WTC11 (cell line): ENCODE measurements at regions not wholly inside any gene's neighbourhood (a gene's known extent, or its start where the extent isn't known, plus 50 kb on each side); places are given as distances from the start of the nearest gene placed in this dataset.

Experiments
- ATAC-seq: fragments of 200-7000 bp; cut with Tn5 transposase; 2 replicates; pipeline ENCODE4 v1.10.0; 2021; ENCODE audit warnings: mild to moderate bottlenecking, moderate library complexity
- CTCF ChIA-PET: fragments of 300-600 bp; sonication (Branson Sonifier 250); formaldehyde crosslinking; loops from one replicate; lab custom pipeline; 2021; ENCODE audit warnings: antibody characterized with exemption; lab: Charles Lee
- POLR2A ChIA-PET: fragments of 350-600 bp; sonication (Branson Sonifier 250); formaldehyde crosslinking; loops from one replicate; lab custom pipeline; 2021; ENCODE audit warnings: antibody characterized with exemption; lab: Charles Lee
- DNase-seq: peaks from one replicate; pipeline ENCODE4 v3.0.0; 2021; ENCODE audit warnings: low spot score
- H3K27ac Mint-ChIP-seq: 2 replicates; pipeline ENCODE4 v1.8.0; 2021; ENCODE audit warnings: mixed read lengths
- H3K27me3 Mint-ChIP-seq: 2 replicates; pipeline ENCODE4 v1.8.0; 2021; ENCODE audit warnings: low read depth, mild to moderate bottlenecking, moderate library complexity, mixed read lengths
- H3K36me3 Mint-ChIP-seq: 2 replicates; pipeline ENCODE4 v1.8.0; 2021; ENCODE audit warnings: mixed read lengths
- H3K4me1 Mint-ChIP-seq: 2 replicates; pipeline ENCODE4 v1.8.0; 2022; ENCODE audit warnings: mixed read lengths
- H3K4me3 Mint-ChIP-seq: 2 replicates; pipeline ENCODE4 v1.8.0; 2021; ENCODE audit warnings: mild to moderate bottlenecking, moderate library complexity, mixed read lengths
- H3K9me3 Mint-ChIP-seq: 2 replicates; pipeline ENCODE4 v1.8.0; 2021; ENCODE audit warnings: mixed read lengths
- AFF4 ChIP-seq: sonication (generic); formaldehyde crosslinking; IDR thresholded peaks from 2 replicates; pipeline ENCODE4 v1.8.1; 2023; ENCODE audit warnings: mild to moderate bottlenecking, missing genetic modification reagents, borderline replicate concordance
- CBFB ChIP-seq: sonication (generic); formaldehyde crosslinking; IDR thresholded peaks from 2 replicates; pipeline ENCODE4 v1.8.1; 2022; ENCODE audit warnings: mild to moderate bottlenecking, low read depth, missing genetic modification reagents
- CREB1 ChIP-seq: sonication (generic); formaldehyde crosslinking; IDR thresholded peaks from 2 replicates; pipeline ENCODE4 v1.8.0; 2023; ENCODE audit warnings: mild to moderate bottlenecking, missing genetic modification reagents
- CREM ChIP-seq: sonication (generic); formaldehyde crosslinking; IDR thresholded peaks from 2 replicates; pipeline ENCODE4 v1.8.1; 2022; ENCODE audit warnings: mild to moderate bottlenecking, missing genetic modification reagents, moderate library complexity
- FOXJ3 ChIP-seq: sonication (generic); formaldehyde crosslinking; IDR thresholded peaks from 2 replicates; pipeline ENCODE4 v1.9.0; 2021; ENCODE audit warnings: missing genetic modification reagents, mild to moderate bottlenecking, borderline replicate concordance
- FOXP4 ChIP-seq: sonication (generic); formaldehyde crosslinking; IDR thresholded peaks from 2 replicates; pipeline ENCODE4 v1.8.0; 2022; ENCODE audit warnings: mild to moderate bottlenecking, missing genetic modification reagents
- HMGXB4 ChIP-seq: sonication (generic); formaldehyde crosslinking; IDR thresholded peaks from 2 replicates; pipeline ENCODE4 v1.8.1; 2023; ENCODE audit warnings: mild to moderate bottlenecking, moderate library complexity, missing genetic modification reagents
- MXD4 ChIP-seq: fragments of 250-450 bp; sonication (Bioruptor Pico); IDR thresholded peaks from 2 replicates; pipeline ENCODE4 v1.8.0; 2021; ENCODE audit warnings: mild to moderate bottlenecking, moderate library complexity, borderline replicate concordance
- NFATC4 ChIP-seq: fragments of 250-450 bp; sonication (Bioruptor Pico); IDR thresholded peaks from 2 replicates; pipeline ENCODE4 v1.9.0; 2021; ENCODE audit warnings: mild to moderate bottlenecking
- NFYB ChIP-seq: sonication (generic); formaldehyde crosslinking; conservative IDR thresholded peaks from 2 replicates; pipeline ENCODE4 v1.8.0; 2022; ENCODE audit warnings: low read depth, missing genetic modification reagents
- NR1H2 ChIP-seq: sonication (generic); formaldehyde crosslinking; IDR thresholded peaks from 2 replicates; pipeline ENCODE4 v1.9.0; 2021; ENCODE audit warnings: mild to moderate bottlenecking, moderate library complexity, missing genetic modification reagents
- PRRX2 ChIP-seq: fragments of 250-450 bp; sonication (Bioruptor Pico); IDR thresholded peaks from 2 replicates; pipeline ENCODE4 v1.8.0; 2021; ENCODE audit warnings: mild to moderate bottlenecking
- TEAD4 ChIP-seq: sonication (generic); formaldehyde crosslinking; IDR thresholded peaks from 2 replicates; pipeline ENCODE4 v1.8.0; 2022; ENCODE audit warnings: mild to moderate bottlenecking, missing genetic modification reagents
- ZNF423 ChIP-seq: fragments of 250-450 bp; sonication (Bioruptor Pico); IDR thresholded peaks from 2 replicates; pipeline ENCODE4 v2.1.2; 2022; ENCODE audit warnings: mild to moderate bottlenecking, moderate library complexity
- TF ChIP-seq, protein P1 (sequence below): sonication (generic); formaldehyde crosslinking; IDR thresholded peaks from 2 replicates; pipeline ENCODE4 v1.8.0; 2022; ENCODE audit warnings: mild to moderate bottlenecking, missing genetic modification reagents
- TF ChIP-seq, protein P2 (sequence below): fragments of 250-450 bp; sonication (Bioruptor Pico); IDR thresholded peaks from 2 replicates; pipeline ENCODE4 v1.8.0; 2021; ENCODE audit warnings: mild to moderate bottlenecking
- TF ChIP-seq, protein P3 (sequence below): sonication (generic); formaldehyde crosslinking; IDR thresholded peaks from 2 replicates; pipeline ENCODE4 v1.8.1; 2022; ENCODE audit warnings: mild to moderate bottlenecking, missing genetic modification reagents, moderate library complexity, borderline replicate concordance
- TF ChIP-seq, protein P4 (sequence below): sonication (generic); formaldehyde crosslinking; IDR thresholded peaks from 2 replicates; pipeline ENCODE4 v1.8.0; 2022; ENCODE audit warnings: mild to moderate bottlenecking, missing genetic modification reagents

DNA sequence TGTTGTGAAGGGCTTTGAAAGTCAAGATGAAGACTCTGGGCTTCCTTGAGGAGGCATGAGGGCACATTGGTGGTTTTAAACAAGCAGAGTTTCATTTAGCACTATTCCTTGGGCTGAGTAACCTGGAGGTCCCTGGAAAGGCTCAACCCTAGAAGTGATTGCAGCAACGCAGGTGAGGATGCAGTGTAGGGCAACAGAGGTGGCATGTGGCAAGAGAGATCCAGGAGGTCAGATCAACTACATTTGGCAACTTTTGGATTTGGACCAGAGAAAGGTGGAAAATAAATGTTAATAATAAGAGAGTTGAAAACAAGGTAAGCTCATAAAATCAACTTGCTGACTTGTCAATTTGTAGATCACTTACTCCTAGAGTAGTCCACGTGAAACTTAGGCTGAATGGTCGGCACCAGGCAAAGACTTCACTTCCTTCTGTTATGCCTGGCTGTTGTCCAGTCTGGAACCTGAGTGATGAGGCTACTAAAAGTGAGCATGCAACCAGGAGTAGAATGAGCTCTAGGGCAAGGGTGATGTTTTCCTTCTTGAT is 414.6 kb upstream of the ZMIZ1 start (continued):
- TF ChIP-seq, protein P1, sequence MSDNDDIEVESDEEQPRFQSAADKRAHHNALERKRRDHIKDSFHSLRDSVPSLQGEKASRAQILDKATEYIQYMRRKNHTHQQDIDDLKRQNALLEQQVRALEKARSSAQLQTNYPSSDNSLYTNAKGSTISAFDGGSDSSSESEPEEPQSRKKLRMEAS (CRISPR knock-in tag): no peak
- no peak for TF ChIP-seq NR1H2

DNA sequence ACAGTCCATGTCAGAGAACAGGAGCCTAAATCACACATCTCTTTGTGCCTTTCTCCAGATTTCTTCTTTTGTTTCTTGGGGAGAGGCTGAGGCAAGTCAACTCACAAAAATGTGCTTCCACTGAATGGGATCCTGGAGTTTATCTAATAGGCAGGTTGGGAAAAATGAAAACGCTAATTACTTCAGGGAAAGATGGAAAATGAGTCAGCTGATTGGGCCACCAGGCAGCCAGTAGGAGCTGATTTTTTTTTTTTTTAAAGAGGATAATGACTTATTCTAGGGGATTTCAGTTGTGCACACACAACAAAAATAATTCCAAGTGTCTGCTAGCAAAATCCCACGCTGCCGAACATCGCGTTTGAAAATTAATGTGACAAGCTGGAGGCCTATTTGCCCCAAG is 412.8 kb upstream of the ZMIZ1 start:
- ChIA-PET POLR2A (no interaction called here), CTCF (no interaction called here)
- ATAC-seq (no peak), DNase-seq (no peak)
- Mint-ChIP-seq H3K4me3 (no peak overlapping the region), H3K27ac (no peak overlapping the region), H3K9me3 (peaks cover 5% of the 10 kb centered on the region; the same call in 1 of the 2 replicates), H3K36me3 (no peaks in the 10 kb centered on the region), H3K27me3 (no peaks in the 10 kb centered on the region; the same call in 1 of the 2 replicates)
- no peak for TF ChIP-seq CREB1 (CRISPR knock-in tag)
- TF ChIP-seq, protein P2, sequence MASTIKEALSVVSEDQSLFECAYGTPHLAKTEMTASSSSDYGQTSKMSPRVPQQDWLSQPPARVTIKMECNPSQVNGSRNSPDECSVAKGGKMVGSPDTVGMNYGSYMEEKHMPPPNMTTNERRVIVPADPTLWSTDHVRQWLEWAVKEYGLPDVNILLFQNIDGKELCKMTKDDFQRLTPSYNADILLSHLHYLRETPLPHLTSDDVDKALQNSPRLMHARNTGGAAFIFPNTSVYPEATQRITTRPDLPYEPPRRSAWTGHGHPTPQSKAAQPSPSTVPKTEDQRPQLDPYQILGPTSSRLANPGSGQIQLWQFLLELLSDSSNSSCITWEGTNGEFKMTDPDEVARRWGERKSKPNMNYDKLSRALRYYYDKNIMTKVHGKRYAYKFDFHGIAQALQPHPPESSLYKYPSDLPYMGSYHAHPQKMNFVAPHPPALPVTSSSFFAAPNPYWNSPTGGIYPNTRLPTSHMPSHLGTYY: no peak
- no peak for TF ChIP-seq CBFB (CRISPR knock-in tag)
- TF ChIP-seq NR1H2: no peak
- no peak for TF ChIP-seq ZNF423 (CRISPR knock-in tag)
- TF ChIP-seq, protein P3, sequence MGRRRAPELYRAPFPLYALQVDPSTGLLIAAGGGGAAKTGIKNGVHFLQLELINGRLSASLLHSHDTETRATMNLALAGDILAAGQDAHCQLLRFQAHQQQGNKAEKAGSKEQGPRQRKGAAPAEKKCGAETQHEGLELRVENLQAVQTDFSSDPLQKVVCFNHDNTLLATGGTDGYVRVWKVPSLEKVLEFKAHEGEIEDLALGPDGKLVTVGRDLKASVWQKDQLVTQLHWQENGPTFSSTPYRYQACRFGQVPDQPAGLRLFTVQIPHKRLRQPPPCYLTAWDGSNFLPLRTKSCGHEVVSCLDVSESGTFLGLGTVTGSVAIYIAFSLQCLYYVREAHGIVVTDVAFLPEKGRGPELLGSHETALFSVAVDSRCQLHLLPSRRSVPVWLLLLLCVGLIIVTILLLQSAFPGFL (CRISPR knock-in tag): no peak
- no peak for TF ChIP-seq FOXP4 (CRISPR knock-in tag)
- TF ChIP-seq NFYB (CRISPR knock-in tag): no peak
- TF ChIP-seq, all 79 proteins: peak for 0
- H3K4me1 Mint-ChIP-seq: no peaks in the 10 kb centered on the region

- Mint-ChIP-seq H3K27me3 (no peaks in the 10 kb centered on the region), H3K27ac (no peak overlapping the region), H3K4me3 (no peak overlapping the region), H3K9me3 (no peaks in the 10 kb centered on the region), H3K4me1 (no peaks in the 10 kb centered on the region), H3K36me3 (no peaks in the 10 kb centered on the region)
- ChIA-PET POLR2A (interaction anchor here (0.9 kb wide), 1 partner anchor 353 kb away, joined by 6 read pairs; no protein-coding TSS in a partner anchor), CTCF (interaction anchor here (1.4 to 2.1 kb wide), 3 partner anchors 96 to 609 kb away, joined by 5 to 16 read pairs (median 6); no protein-coding TSS in a partner anchor)
- DNase-seq (no peak), ATAC-seq (no peak)
- TF ChIP-seq, protein P3 (CRISPR knock-in tag): no peak
- no peak for TF ChIP-seq MXD4
- no peak for TF ChIP-seq FOXJ3 (CRISPR knock-in tag)
- TF ChIP-seq, protein P4, sequence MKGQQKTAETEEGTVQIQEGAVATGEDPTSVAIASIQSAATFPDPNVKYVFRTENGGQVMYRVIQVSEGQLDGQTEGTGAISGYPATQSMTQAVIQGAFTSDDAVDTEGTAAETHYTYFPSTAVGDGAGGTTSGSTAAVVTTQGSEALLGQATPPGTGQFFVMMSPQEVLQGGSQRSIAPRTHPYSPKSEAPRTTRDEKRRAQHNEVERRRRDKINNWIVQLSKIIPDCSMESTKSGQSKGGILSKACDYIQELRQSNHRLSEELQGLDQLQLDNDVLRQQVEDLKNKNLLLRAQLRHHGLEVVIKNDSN (CRISPR knock-in tag): no peak
- no peak for TF ChIP-seq CREM (CRISPR knock-in tag)
- TF ChIP-seq PRRX2 (CRISPR knock-in tag): no peak
- TF ChIP-seq NFATC4 (CRISPR knock-in tag): no peak
- TF ChIP-seq AFF4 (CRISPR knock-in tag): no peak
- no peak for TF ChIP-seq HMGXB4 (CRISPR knock-in tag)
- no peak for TF ChIP-seq TEAD4
Observed at GRCh38 chr10:78656417-78657162, 412.2 kb upstream of the ZMIZ1 start.
